Loucy (cell line): ENCODE measurements at regions not wholly inside any gene's neighbourhood (a gene's known extent, or its start where the extent isn't known, plus 50 kb on each side); places are given as distances from the start of the nearest gene placed in this dataset.
"Not testable (repeated sequence)": the region's sequence is repeated elsewhere in the genome, so short reads cannot be mapped to it uniquely, and the experiment has no call there.

ENCODE experiments used
- H2AFZ ChIP-seq: fragments of 200-600 bp; sonication (generic); 2 replicates; pipeline ENCODE4 v1.6.0; 2016; ENCODE audit warnings: antibody characterized with exemption, mild to moderate bottlenecking, low read length, moderate library complexity
- H3F3A ChIP-seq: fragments of 200-600 bp; 2 replicates; pipeline ENCODE4 v1.6.0; 2016; ENCODE audit warnings: antibody characterized with exemption, low read depth, mild to moderate bottlenecking
- H3K27me3 ChIP-seq: fragments of 200-600 bp; sonication (generic); 2 replicates; pipeline ENCODE4 v1.6.1; 2014; ENCODE audit warnings: low read length, mild to moderate bottlenecking; ENCODE audit not compliant: insufficient read depth, poor library complexity, severe bottlenecking
- H3K36me3 ChIP-seq: fragments of 200-600 bp; sonication (generic); 2 replicates; pipeline ENCODE4 v1.6.1; 2016; ENCODE audit warnings: low read length; ENCODE audit not compliant: insufficient read depth
- H3K4me1 ChIP-seq: fragments of 200-600 bp; sonication (generic); 2 replicates; pipeline ENCODE4 v1.5.1; 2014; ENCODE audit warnings: low read length, mild to moderate bottlenecking; ENCODE audit not compliant: insufficient read depth, poor library complexity, severe bottlenecking
- H3K4me2 ChIP-seq: fragments of 200-600 bp; sonication (generic); 2 replicates; pipeline ENCODE4 v1.6.0; 2014; ENCODE audit warnings: antibody characterized with exemption, low read length, low read depth, mild to moderate bottlenecking; ENCODE audit not compliant: poor library complexity, severe bottlenecking
- H3K4me3 ChIP-seq: fragments of 200-600 bp; sonication (generic); 2 replicates; pipeline ENCODE4 v1.5.1; 2014; ENCODE audit warnings: low read length, mild to moderate bottlenecking, mixed read lengths; ENCODE audit not compliant: poor library complexity, severe bottlenecking
- H3K79me2 ChIP-seq: fragments of 200-600 bp; sonication (generic); 2 replicates; pipeline ENCODE4 v1.6.1; 2014; ENCODE audit warnings: low read length; ENCODE audit not compliant: insufficient read depth
- H3K9ac ChIP-seq: fragments of 200-600 bp; sonication (generic); 2 replicates; pipeline ENCODE4 v1.6.0; 2014; ENCODE audit warnings: mild to moderate bottlenecking, low read depth, low read length, moderate library complexity; ENCODE audit not compliant: poor library complexity, severe bottlenecking
- H3K9me2 ChIP-seq: fragments of 200-600 bp; sonication (generic); replicated peaks from 2 replicates; pipeline ENCODE4 v1.6.1; 2016; ENCODE audit warnings: low read depth, low read length, mixed read lengths
- H3K9me3 ChIP-seq: fragments of 200-600 bp; sonication (generic); 2 replicates; pipeline ENCODE4 v1.6.1; 2014; ENCODE audit warnings: mild to moderate bottlenecking, antibody characterized with exemption, low read length, low read depth; ENCODE audit not compliant: insufficient read depth
- H4K20me1 ChIP-seq: fragments of 200-600 bp; sonication (generic); 2 replicates; pipeline ENCODE4 v1.6.0; 2014; ENCODE audit warnings: antibody characterized with exemption, low read length, mild to moderate bottlenecking; ENCODE audit not compliant: insufficient read depth, poor library complexity, severe bottlenecking
- EZH2phosphoT487 ChIP-seq: fragments of 200-600 bp; IDR thresholded peaks from 2 replicates; pipeline ENCODE4 v1.6.1; 2018; ENCODE audit warnings: antibody characterized with exemption, mild to moderate bottlenecking, moderate library complexity, borderline replicate concordance
- TF ChIP-seq, protein P1 (sequence below): fragments of 200-600 bp; sonication (generic); conservative IDR thresholded peaks from 2 replicates; pipeline ENCODE4 v1.5.1; 2014; ENCODE audit warnings: mild to moderate bottlenecking, antibody characterized with exemption, low read length

- Histone ChIP-seq H3K9me3 (no peaks in the 10 kb centered on the region), H3K4me3 (no peak overlapping the region), H3K27me3 (no peaks in the 10 kb centered on the region), H3K9ac (no peak overlapping the region), H4K20me1 (no peaks in the 10 kb centered on the region), H3K9me2 (no peaks in the 10 kb centered on the region), H3K4me1 (no peaks in the 10 kb centered on the region), H3K79me2 (no peaks in the 10 kb centered on the region), H3K36me3 (no peaks in the 10 kb centered on the region), H2AFZ (no peak overlapping the region), H3K4me2 (no peak overlapping the region), H3F3A (no peaks in the 10 kb centered on the region)
- TF ChIP-seq EZH2phosphoT487 = no peak
- TF ChIP-seq, protein P1, sequence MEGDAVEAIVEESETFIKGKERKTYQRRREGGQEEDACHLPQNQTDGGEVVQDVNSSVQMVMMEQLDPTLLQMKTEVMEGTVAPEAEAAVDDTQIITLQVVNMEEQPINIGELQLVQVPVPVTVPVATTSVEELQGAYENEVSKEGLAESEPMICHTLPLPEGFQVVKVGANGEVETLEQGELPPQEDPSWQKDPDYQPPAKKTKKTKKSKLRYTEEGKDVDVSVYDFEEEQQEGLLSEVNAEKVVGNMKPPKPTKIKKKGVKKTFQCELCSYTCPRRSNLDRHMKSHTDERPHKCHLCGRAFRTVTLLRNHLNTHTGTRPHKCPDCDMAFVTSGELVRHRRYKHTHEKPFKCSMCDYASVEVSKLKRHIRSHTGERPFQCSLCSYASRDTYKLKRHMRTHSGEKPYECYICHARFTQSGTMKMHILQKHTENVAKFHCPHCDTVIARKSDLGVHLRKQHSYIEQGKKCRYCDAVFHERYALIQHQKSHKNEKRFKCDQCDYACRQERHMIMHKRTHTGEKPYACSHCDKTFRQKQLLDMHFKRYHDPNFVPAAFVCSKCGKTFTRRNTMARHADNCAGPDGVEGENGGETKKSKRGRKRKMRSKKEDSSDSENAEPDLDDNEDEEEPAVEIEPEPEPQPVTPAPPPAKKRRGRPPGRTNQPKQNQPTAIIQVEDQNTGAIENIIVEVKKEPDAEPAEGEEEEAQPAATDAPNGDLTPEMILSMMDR = no peak
Observed at GRCh38 chr5:104018299-104018698, 455.7 kb upstream of the NUDT12 start.

DNA sequence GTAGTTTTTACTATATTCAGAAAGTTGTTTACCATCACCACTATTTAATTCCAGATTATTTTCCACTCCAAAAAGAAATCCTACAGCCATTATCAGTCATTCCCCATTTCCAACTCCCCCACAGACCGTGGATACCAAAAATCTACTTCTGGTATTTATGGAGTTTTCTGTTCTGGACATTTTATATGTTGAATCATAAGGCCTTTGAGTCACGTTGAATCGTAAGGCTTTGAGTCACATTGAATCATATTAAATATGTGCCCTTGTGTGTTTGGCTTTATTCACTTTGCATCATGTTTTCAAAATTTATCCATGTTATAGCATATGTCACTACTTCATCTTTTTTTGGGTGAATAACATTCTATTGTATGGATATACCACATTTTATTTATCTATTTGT lies 454.1 kb upstream of the NUDT12 start:
- no peaks in the 10 kb centered on the region for H3K9me3 ChIP-seq
- no peak overlapping the region for H2AFZ ChIP-seq
- no peaks in the 10 kb centered on the region for H3K27me3 ChIP-seq
- no peaks in the 10 kb centered on the region for H3K36me3 ChIP-seq
- no peaks in the 10 kb centered on the region for H3K79me2 ChIP-seq
- TF ChIP-seq, protein P1 = no peak
- TF ChIP-seq EZH2phosphoT487 = no peak
- H3K4me2 ChIP-seq = no peak overlapping the region
- H3K4me3 ChIP-seq = no peak overlapping the region
- no peak overlapping the region for H3K9ac ChIP-seq
- H3K4me1 ChIP-seq = no peaks in the 10 kb centered on the region
- no peaks in the 10 kb centered on the region for H3K9me2 ChIP-seq
- no peaks in the 10 kb centered on the region for H4K20me1 ChIP-seq
- H3F3A ChIP-seq = no peaks in the 10 kb centered on the region

- Histone ChIP-seq H3K9ac (no peak overlapping the region), H3K4me3 (no peak overlapping the region), H3K4me2 (no peak overlapping the region), H3K9me3 (no peaks in the 10 kb centered on the region), H3K4me1 (no peaks in the 10 kb centered on the region), H3F3A (no peaks in the 10 kb centered on the region), H3K27me3 (no peaks in the 10 kb centered on the region), H4K20me1 (no peaks in the 10 kb centered on the region), H3K79me2 (no peaks in the 10 kb centered on the region), H2AFZ (no peak overlapping the region), H3K9me2 (no peaks in the 10 kb centered on the region), H3K36me3 (no peaks in the 10 kb centered on the region)
- TF ChIP-seq, protein P1 = no peak
- TF ChIP-seq EZH2phosphoT487 = no peak
Observed at GRCh38 chr5:104015765-104016164, 453.2 kb upstream of the NUDT12 start.

DNA sequence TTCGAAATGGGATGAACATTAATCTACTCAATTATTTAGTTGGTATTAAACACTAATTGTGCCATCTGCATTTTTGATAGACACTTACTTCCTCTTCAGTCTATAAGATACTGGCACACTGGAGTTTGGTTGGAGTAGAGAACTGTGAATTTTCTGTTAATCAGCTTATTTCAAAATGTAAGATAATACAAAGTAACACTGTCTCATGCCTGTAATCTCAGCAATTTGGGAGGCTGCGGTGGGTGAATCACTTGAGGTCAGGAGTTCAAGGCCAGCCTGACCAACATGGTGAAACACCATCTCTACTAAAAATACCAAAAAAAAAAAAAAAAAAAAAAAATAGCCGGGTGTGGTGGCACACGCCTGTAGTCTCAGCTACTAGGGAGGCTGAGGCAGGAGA lies 440.2 kb upstream of the NUDT12 start:
- H3K9ac ChIP-seq, H2AFZ ChIP-seq, H3K36me3 ChIP-seq, H3K4me2 ChIP-seq, H3K4me1 ChIP-seq, H3K9me2 ChIP-seq, H3K27me3 ChIP-seq, H4K20me1 ChIP-seq, H3K79me2 ChIP-seq, H3K9me3 ChIP-seq, H3K4me3 ChIP-seq, H3F3A ChIP-seq: not testable (repeated sequence)
